ENCODE measurements at regions not wholly inside any gene's neighbourhood (a gene's known extent, or its start where the extent isn't known, plus 50 kb on each side); places are given as distances from the start of the nearest gene placed in this dataset.
"Not testable (repeated sequence)": the region's sequence is repeated elsewhere in the genome, so short reads cannot be mapped to it uniquely, and the experiment has no call there.

- DNase-seq (ENCODE audit: extremely low spot score); intact Hi-C loops (cut with DNase I); H3K4me3 ChIP-seq; H3K9me3 ChIP-seq; H3K27ac ChIP-seq (replicated peaks in 1 of 4); H3K27me3 ChIP-seq; H3K4me1 ChIP-seq; H3K36me3 ChIP-seq: not testable (repeated sequence)
- 93% methylated on average over 3 of the region's 7 CpGs for WGBS
Measured at GRCh38 chr15:32253958-32254357, 149.1 kb downstream of the GOLGA8K start.

DNA sequence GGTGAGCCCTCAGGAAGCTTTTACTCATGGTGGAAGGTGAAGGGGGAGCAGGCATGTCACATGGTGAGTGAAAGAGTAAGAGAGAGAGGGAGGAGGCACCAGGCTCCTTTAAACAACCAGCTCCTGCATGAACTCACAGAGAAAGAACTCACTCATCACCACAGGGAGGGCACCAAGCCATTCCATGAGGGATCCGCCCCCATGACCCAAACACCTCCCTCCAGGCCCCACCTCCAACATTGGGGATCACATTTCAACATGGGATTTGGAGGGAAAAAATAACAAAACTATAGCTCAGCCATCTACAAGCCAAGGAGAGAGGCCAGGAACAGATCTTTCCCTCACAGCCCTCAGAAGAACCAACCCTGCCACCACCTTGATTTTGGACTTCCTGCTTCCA lies 153.9 kb downstream of the GOLGA8K start:
- H3K4me1 ChIP-seq; H3K27me3 ChIP-seq; H3K27ac ChIP-seq (replicated peaks in 1 of 4); DNase-seq (ENCODE audit: extremely low spot score); H3K4me3 ChIP-seq; H3K9me3 ChIP-seq; H3K36me3 ChIP-seq; intact Hi-C loops (cut with DNase I): not testable (repeated sequence)
- no CpG with 5 or more reads among the region's 1 CpG for WGBS

DNA sequence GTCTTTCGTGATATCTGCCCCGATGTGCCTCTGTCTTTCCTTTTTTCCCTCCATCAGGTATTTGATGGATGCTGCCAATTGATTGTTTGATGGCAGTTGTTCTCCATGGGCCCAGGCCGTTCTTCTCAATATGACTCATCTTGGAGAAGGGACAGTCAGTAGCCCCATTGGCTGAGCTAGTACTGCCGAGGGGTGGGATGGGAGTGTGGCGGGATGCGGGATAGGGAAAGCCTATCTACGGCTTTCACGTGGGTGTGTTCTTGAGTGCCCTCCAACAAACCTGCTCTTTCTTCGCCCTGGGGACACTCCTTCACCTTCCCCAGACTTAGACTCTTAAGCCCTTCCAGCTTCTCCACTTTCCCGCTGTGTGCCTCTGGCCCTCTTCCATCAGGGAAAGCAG lies 159.4 kb downstream of the GOLGA8K start:
- no CpG with 5 or more reads among the region's 10 CpGs for WGBS

DNA sequence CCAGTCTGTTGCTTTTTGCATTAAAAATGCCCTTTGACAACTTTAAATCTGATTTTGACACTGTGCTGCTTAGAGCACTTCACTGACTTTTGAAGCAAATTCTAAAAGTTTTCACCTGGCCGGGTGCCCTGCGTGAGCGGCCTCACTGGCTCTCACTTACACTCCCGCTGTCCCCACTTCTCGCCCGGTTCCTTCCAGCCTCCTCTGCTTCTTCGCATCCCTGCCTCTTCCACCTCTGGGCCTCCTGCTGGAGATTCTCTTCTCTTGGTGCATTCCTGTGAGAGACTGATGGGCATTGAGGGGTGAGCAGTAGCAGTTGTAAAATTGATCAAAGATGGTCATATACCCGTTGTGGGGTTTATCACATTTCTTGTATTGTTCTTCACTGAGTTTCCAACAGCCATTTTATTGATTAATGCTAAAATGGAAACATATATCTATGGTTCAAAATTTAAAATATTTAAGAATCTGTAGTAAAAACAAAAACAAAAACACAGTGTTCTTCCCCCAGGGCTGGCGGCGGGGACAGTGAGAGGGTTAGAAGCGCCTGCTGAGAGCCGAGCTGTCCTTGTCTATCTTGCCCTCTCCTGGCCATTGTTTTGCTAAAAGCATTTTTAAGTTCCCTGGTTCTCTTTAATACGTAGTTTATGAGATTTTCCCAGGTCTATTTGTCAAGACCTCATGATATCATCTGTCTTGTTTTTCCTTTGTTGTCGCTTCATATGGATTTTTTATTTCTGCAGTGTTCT lies 160.1 kb downstream of the GOLGA8K start:
- H3K27ac ChIP-seq (replicated peaks in 1 of 4); DNase-seq (ENCODE audit: extremely low spot score); intact Hi-C loops (cut with DNase I); H3K9me3 ChIP-seq; H3K4me1 ChIP-seq; H3K4me3 ChIP-seq; H3K36me3 ChIP-seq; H3K27me3 ChIP-seq: not testable (repeated sequence)
- 96% methylated on average over 7 of the region's 14 CpGs for WGBS

More for the DNA sequence above, 159.4 kb downstream of the GOLGA8K start:
- DNase-seq (ENCODE audit: extremely low spot score); H3K4me1 ChIP-seq; H3K27me3 ChIP-seq; H3K27ac ChIP-seq (replicated peaks in 1 of 4); H3K9me3 ChIP-seq; H3K36me3 ChIP-seq; intact Hi-C loops (cut with DNase I); H3K4me3 ChIP-seq: not testable (repeated sequence)

DNA sequence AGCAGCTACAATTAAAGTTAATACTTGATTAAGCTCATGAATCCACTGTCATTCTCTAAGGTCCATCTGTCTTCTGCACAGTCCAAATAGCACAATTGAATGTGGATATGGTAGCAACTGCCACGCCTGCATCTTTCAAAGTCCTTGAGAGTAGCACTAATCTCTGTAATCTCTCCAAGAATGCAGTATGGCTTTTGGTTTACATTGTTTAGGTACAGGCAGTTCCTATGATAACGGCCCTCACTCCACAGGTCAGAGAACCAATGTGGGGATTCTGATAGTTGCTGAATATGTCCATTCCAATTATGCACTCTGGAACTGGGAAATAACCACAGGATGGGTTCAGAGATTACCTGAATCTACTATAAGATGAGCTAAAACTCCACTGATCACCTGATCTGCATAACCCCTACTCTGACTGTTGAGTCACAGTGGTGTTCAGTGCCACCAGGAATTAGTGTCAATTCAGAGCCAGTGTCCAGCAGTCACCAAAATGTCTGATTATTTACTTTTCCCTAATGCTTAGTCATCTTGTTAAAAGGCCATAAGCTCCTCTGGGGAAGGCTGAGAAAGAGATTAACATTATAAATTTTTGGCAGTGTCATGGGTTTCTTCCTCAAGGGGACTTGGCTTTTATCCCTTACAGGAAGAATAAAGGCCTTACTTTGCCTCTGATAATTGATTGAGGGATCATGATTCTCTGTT lies 175.5 kb downstream of the GOLGA8K start:
- not testable (repeated sequence) for H3K27ac ChIP-seq (replicated peaks in 1 of 4)
- WGBS = no CpG with 5 or more reads among the region's 2 CpGs

GRCh38 chr15:32222716-32223115 lies 180.4 kb downstream of the GOLGA8K start:
- H3K9me3 ChIP-seq = peaks cover 0 to 20% (median 10%) of the 10 kb centered on the region in 4 donors
- 96% methylated on average over 1 of the region's 1 CpG for WGBS
- DNase-seq (ENCODE audit: extremely low spot score) = no peak
- H3K4me3 ChIP-seq = no peak overlapping the region
- no peaks in the 10 kb centered on the region for H3K4me1 ChIP-seq
- no peak overlapping the region for H3K27ac ChIP-seq (replicated peaks in 1 of 4)
- H3K36me3 ChIP-seq = no peaks in the 10 kb centered on the region
- H3K27me3 ChIP-seq = no peaks in the 10 kb centered on the region
- no peak for TF ChIP-seq CTCF (IDR thresholded peaks at IDR 0.05)
- no peak for TF ChIP-seq POLR2AphosphoS5 (IDR thresholded peaks at IDR 0.05)
- no peak for TF ChIP-seq POLR2A (IDR thresholded peaks at IDR 0.05; ENCODE audit: low read depth)
- TF ChIP-seq EP300 (IDR thresholded peaks at IDR 0.05) = no peak
- intact Hi-C loops (cut with DNase I) = no loop called here

More for the DNA sequence above, 175.5 kb downstream of the GOLGA8K start:
- H3K4me3 ChIP-seq; H3K4me1 ChIP-seq; DNase-seq (ENCODE audit: extremely low spot score); H3K27me3 ChIP-seq; H3K36me3 ChIP-seq; intact Hi-C loops (cut with DNase I); H3K9me3 ChIP-seq: not testable (repeated sequence)

Small RNA genes lying in the stretch of these regions (small RNA-seq; reads per million reads assigned to genes)
- 0 reads per million in 3 donors for gene RNU6-18P
